ENCODE measurements at regions not wholly inside any gene's neighbourhood (a gene's known extent, or its start where the extent isn't known, plus 50 kb on each side); places are given as distances from the start of the nearest gene placed in this dataset.

GRCh38 chr5:173495225-173495904 lies 121.1 kb downstream of the BOD1 start:
- Mint-ChIP-seq H3K27ac (no peak overlapping the region), H3K4me3 (no peak overlapping the region), H3K27me3 (ENCODE audit: low read depth) (no peaks in the 10 kb centered on the region; the same call in none of the 2 replicates), H3K9me3 (peaks cover 7% of the 10 kb centered on the region; the same call in 1 of the 2 replicates), H3K36me3 (no peaks in the 10 kb centered on the region), H3K4me1 (peaks cover 13% of the 10 kb centered on the region)
- CTCF ChIA-PET: no interaction called here
- TF ChIP-seq PRDM15 (CRISPR knock-in tag; IDR thresholded peaks at IDR 0.05): no peak
- no peak for TF ChIP-seq CTCF (IDR thresholded peaks at IDR 0.05)
- no peak for TF ChIP-seq MXD4 (CRISPR knock-in tag; IDR thresholded peaks at IDR 0.05; ENCODE audit: borderline replicate concordance)
- no peak for TF ChIP-seq GTF2I (CRISPR knock-in tag; conservative IDR thresholded peaks at IDR 0.05)
- no peak for TF ChIP-seq ETV6 (CRISPR knock-in tag; IDR thresholded peaks at IDR 0.05)
- no peak for TF ChIP-seq ZNF317 (CRISPR knock-in tag; IDR thresholded peaks at IDR 0.05; ENCODE audit: borderline replicate concordance, low read depth)
- no peak for TF ChIP-seq HMGXB4 (CRISPR knock-in tag; IDR thresholded peaks at IDR 0.05)
- no peak for TF ChIP-seq ZNF138 (CRISPR knock-in tag; conservative IDR thresholded peaks at IDR 0.05)
- POLR2A ChIA-PET: no interaction called here
- ATAC-seq (no peak), DNase-seq (ENCODE audit: low spot score) (no peak)

GRCh38 chr5:173494446-173494845 lies 122.0 kb downstream of the BOD1 start:
- ChIA-PET POLR2A (no interaction called here), CTCF (no interaction called here)
- Mint-ChIP-seq H3K9me3 (peaks cover 7% of the 10 kb centered on the region; the same call in 1 of the 2 replicates), H3K27me3 (ENCODE audit: low read depth) (no peaks in the 10 kb centered on the region; the same call in none of the 2 replicates), H3K27ac (no peak overlapping the region), H3K4me1 (peaks cover 13% of the 10 kb centered on the region), H3K4me3 (no peak overlapping the region), H3K36me3 (no peaks in the 10 kb centered on the region)
- ATAC-seq (no peak), DNase-seq (ENCODE audit: low spot score) (no peak)
- no peak for TF ChIP-seq NFATC4 (CRISPR knock-in tag; IDR thresholded peaks at IDR 0.05)
- no peak for TF ChIP-seq IRF2 (CRISPR knock-in tag; IDR thresholded peaks at IDR 0.05; ENCODE audit: borderline replicate concordance, low read depth)
- no peak for TF ChIP-seq ZBTB43 (CRISPR knock-in tag; IDR thresholded peaks at IDR 0.05)
- TF ChIP-seq AFF4 (CRISPR knock-in tag; IDR thresholded peaks at IDR 0.05; ENCODE audit: borderline replicate concordance): no peak
- TF ChIP-seq HMGA2 (CRISPR knock-in tag; IDR thresholded peaks at IDR 0.05): no peak
- no peak for TF ChIP-seq ZNF512 (CRISPR knock-in tag; IDR thresholded peaks at IDR 0.05; ENCODE audit: borderline replicate concordance)
- TF ChIP-seq ZSCAN18 (CRISPR knock-in tag; IDR thresholded peaks at IDR 0.05): no peak
- TF ChIP-seq E2F1 (CRISPR knock-in tag; IDR thresholded peaks at IDR 0.05): no peak
- TF ChIP-seq ELF4 (CRISPR knock-in tag; IDR thresholded peaks at IDR 0.05; ENCODE audit: low read depth): no peak
- no peak for TF ChIP-seq ZNF317 (CRISPR knock-in tag; IDR thresholded peaks at IDR 0.05; ENCODE audit: borderline replicate concordance, low read depth)

Data from WTC11 (cell line).